Nephron progenitor cell (in vitro differentiated cells): ENCODE measurements at regions not wholly inside any gene's neighbourhood (a gene's known extent, or its start where the extent isn't known, plus 50 kb on each side); places are given as distances from the start of the nearest gene placed in this dataset.

Experiments used
- DNase-seq: peaks from one replicate; pipeline ENCODE4 v3.0.0; 2021
- H3K27ac Mint-ChIP-seq: 2 replicates; pipeline ENCODE4 v1.8.0; 2021; ENCODE audit warnings: mild to moderate bottlenecking, moderate library complexity, mixed read lengths
- H3K27me3 Mint-ChIP-seq: 2 replicates; pipeline ENCODE4 v1.8.0; 2021; ENCODE audit warnings: mild to moderate bottlenecking, low read depth, mixed read lengths; ENCODE audit not compliant: poor library complexity
- H3K36me3 Mint-ChIP-seq: 2 replicates; pipeline ENCODE4 v1.8.0; 2021; ENCODE audit warnings: low read depth, mixed read lengths
- H3K4me1 Mint-ChIP-seq: 2 replicates; pipeline ENCODE4 v1.8.0; 2021; ENCODE audit warnings: mixed read lengths
- H3K4me3 Mint-ChIP-seq: 2 replicates; pipeline ENCODE4 v1.8.0; 2021; ENCODE audit warnings: mild to moderate bottlenecking, moderate library complexity, mixed read lengths
- H3K9me3 Mint-ChIP-seq: 2 replicates; pipeline ENCODE4 v1.8.0; 2021; ENCODE audit warnings: mild to moderate bottlenecking, moderate library complexity, mixed read lengths
- CTCF ChIP-seq: fragments of 200-600 bp; sonication (generic); IDR thresholded peaks from 2 replicates; pipeline ENCODE4 v1.5.0; 2021; ENCODE audit warnings: antibody characterized with exemption

GRCh38 chr5:79893976-79894375 lies 97.1 kb downstream of the MTX3 start:
- DNase-seq, result no peak
- Mint-ChIP-seq H3K4me3 (no peak overlapping the region), H3K4me1 (no peaks in the 10 kb centered on the region), H3K36me3 (no peaks in the 10 kb centered on the region), H3K27me3 (peaks cover 24% of the 10 kb centered on the region), H3K9me3 (no peaks in the 10 kb centered on the region), H3K27ac (no peak overlapping the region)
- TF ChIP-seq CTCF, result no peak

GRCh38 chr5:79893485-79893884 lies 97.6 kb downstream of the MTX3 start:
- Mint-ChIP-seq H3K4me1 (no peaks in the 10 kb centered on the region), H3K9me3 (no peaks in the 10 kb centered on the region), H3K4me3 (no peak overlapping the region), H3K27me3 (peaks cover 24% of the 10 kb centered on the region), H3K36me3 (no peaks in the 10 kb centered on the region), H3K27ac (no peak overlapping the region)
- DNase-seq, result no peak
- no peak for TF ChIP-seq CTCF

- DNase-seq, result no peak
- Mint-ChIP-seq H3K9me3 (peaks cover 7% of the 10 kb centered on the region), H3K27me3 (peaks cover 23% of the 10 kb centered on the region), H3K4me3 (no peak overlapping the region), H3K4me1 (no peaks in the 10 kb centered on the region), H3K27ac (no peak overlapping the region), H3K36me3 (no peaks in the 10 kb centered on the region)
- peak; percentile 13 for TF ChIP-seq CTCF
Observed at GRCh38 chr5:79890930-79891249, 100.2 kb downstream of the MTX3 start.

GRCh38 chr5:79890119-79890929 lies 100.7 kb downstream of the MTX3 start:
- no peak overlapping the region for H3K4me3 Mint-ChIP-seq
- no peak overlapping the region for H3K27ac Mint-ChIP-seq
- H3K27me3 Mint-ChIP-seq, result peaks cover 17% of the 10 kb centered on the region
- TF ChIP-seq CTCF, result no peak
- no peaks in the 10 kb centered on the region for H3K36me3 Mint-ChIP-seq
- DNase-seq, result no peak
- no peaks in the 10 kb centered on the region for H3K4me1 Mint-ChIP-seq
- peaks cover 7% of the 10 kb centered on the region for H3K9me3 Mint-ChIP-seq

- H3K36me3 Mint-ChIP-seq, result no peaks in the 10 kb centered on the region
- no peak overlapping the region for H3K27ac Mint-ChIP-seq
- no peak for TF ChIP-seq CTCF
- no peak for DNase-seq
- peaks cover 11% of the 10 kb centered on the region for H3K27me3 Mint-ChIP-seq
- no peak overlapping the region for H3K4me3 Mint-ChIP-seq
- peaks cover 7% of the 10 kb centered on the region for H3K9me3 Mint-ChIP-seq
- H3K4me1 Mint-ChIP-seq, result no peaks in the 10 kb centered on the region
Observed at GRCh38 chr5:79888643-79889042, 102.4 kb downstream of the MTX3 start.
